GM12891 (cell line): ENCODE measurements at regions not wholly inside any gene's neighbourhood (a gene's known extent, or its start where the extent isn't known, plus 50 kb on each side); places are given as distances from the start of the nearest gene placed in this dataset.
"Not testable (repeated sequence)": the region's sequence is repeated elsewhere in the genome, so short reads cannot be mapped to it uniquely, and the experiment has no call there.

Experiments used
- DNase-seq: peaks from one replicate; pipeline ENCODE4 v3.0.0; 2011; ENCODE audit warnings: low spot score; ENCODE audit not compliant: insufficient read length
- FAIRE-seq: peaks from 2 replicates; lab custom pipeline; 2011; peaks lifted over from hg19 to GRCh38; lab: Jason Lieb, UNC
- PAX5 ChIP-seq: IDR thresholded peaks from 2 replicates; pipeline ENCODE4 v1.6.1; 2011; ENCODE audit warnings: low read length, moderate library complexity, mild to moderate bottlenecking; ENCODE audit not compliant: insufficient read depth, severe bottlenecking
- POLR2A ChIP-seq: IDR thresholded peaks from 2 replicates; pipeline ENCODE4 v1.6.1; 2011; ENCODE audit warnings: low read depth, low read length, control low read depth
- POLR2AphosphoS5 ChIP-seq: IDR thresholded peaks from 2 replicates; pipeline ENCODE4 v1.6.1; 2011; ENCODE audit warnings: low read depth, low read length, control low read depth
- POU2F2 ChIP-seq: IDR thresholded peaks from 2 replicates; pipeline ENCODE4 v1.6.1; 2011; ENCODE audit warnings: low read depth, mild to moderate bottlenecking, control low read depth, low read length, moderate library complexity
- SPI1 ChIP-seq: IDR thresholded peaks from 2 replicates; pipeline ENCODE4 v1.6.1; 2011; ENCODE audit warnings: low read depth, low read length, control low read depth
- TAF1 ChIP-seq: IDR thresholded peaks from 2 replicates; pipeline ENCODE4 v1.6.1; 2011; ENCODE audit warnings: low read depth, low read length, control low read depth

- TF ChIP-seq SPI1 (no peak), POLR2A (no peak), TAF1 (no peak), PAX5 (no peak), POU2F2 (no peak), POLR2AphosphoS5 (no peak)
- no peak for FAIRE-seq
- no peak for DNase-seq
Measured at GRCh38 chr12:97647142-97647541, 184.5 kb downstream of the RMST start.

- TF ChIP-seq TAF1 (no peak), POU2F2 (no peak), SPI1 (no peak), PAX5 (no peak), POLR2AphosphoS5 (no peak), POLR2A (no peak)
- DNase-seq (no peak), FAIRE-seq (no peak)
Measured at GRCh38 chr12:97650242-97650641, 187.6 kb downstream of the RMST start.

- not testable (repeated sequence) for FAIRE-seq, DNase-seq
Measured at GRCh38 chr12:97656548-97656947, 193.9 kb downstream of the RMST start.

- no peak for TF ChIP-seq POU2F2
- TF ChIP-seq POLR2AphosphoS5: no peak
- no peak for TF ChIP-seq POLR2A
- no peak for TF ChIP-seq PAX5
- TF ChIP-seq TAF1: no peak
- TF ChIP-seq SPI1: no peak
- FAIRE-seq (no peak), DNase-seq (no peak)
Measured at GRCh38 chr12:97659117-97659880, 196.7 kb downstream of the RMST start.

- FAIRE-seq (no peak), DNase-seq (no peak)
- TF ChIP-seq POLR2A (no peak), SPI1 (no peak), PAX5 (no peak), POLR2AphosphoS5 (no peak), TAF1 (no peak), POU2F2 (no peak)
Measured at GRCh38 chr12:97666263-97666662, 203.7 kb downstream of the RMST start.

GRCh38 chr12:97672870-97673269 is 210.3 kb downstream of the RMST start:
- no peak for TF ChIP-seq POU2F2
- no peak for TF ChIP-seq SPI1
- no peak for DNase-seq
- no peak for FAIRE-seq

- DNase-seq (no peak), FAIRE-seq (no peak)
- TF ChIP-seq POLR2A: no peak
- no peak for TF ChIP-seq SPI1
- no peak for TF ChIP-seq POLR2AphosphoS5
- TF ChIP-seq POU2F2: no peak
Measured at GRCh38 chr12:97680751-97681150, 218.1 kb downstream of the RMST start.

- FAIRE-seq (no peak), DNase-seq (no peak)
- peak; percentile 62; the same call in 1 of the 2 replicates for TF ChIP-seq POU2F2
- TF ChIP-seq PAX5: no peak
- no peak for TF ChIP-seq POLR2AphosphoS5
- peak; percentile 69 for TF ChIP-seq SPI1
Measured at GRCh38 chr12:97681612-97682504, 219.3 kb downstream of the RMST start.

- FAIRE-seq (no peak), DNase-seq (no peak)
- TF ChIP-seq POU2F2 (no peak), SPI1 (no peak), POLR2AphosphoS5 (no peak), POLR2A (no peak), TAF1 (no peak), PAX5 (no peak)
Measured at GRCh38 chr12:97685360-97685759, 222.8 kb downstream of the RMST start.

- DNase-seq (no peak), FAIRE-seq (no peak)
- TF ChIP-seq POU2F2: no peak
Measured at GRCh38 chr12:97701901-97702300, 239.3 kb downstream of the RMST start.
